Fibroblast of lung (primary cell): ENCODE measurements at regions not wholly inside any gene's neighbourhood (a gene's known extent, or its start where the extent isn't known, plus 50 kb on each side); places are given as distances from the start of the nearest gene placed in this dataset.

Source experiments
- DNase-seq, 2 donors: peaks; one replicate each; pipeline versions ENCODE4 v3.0.0 to v3.0.0-alpha.2; 2010; ENCODE audit warnings: low read depth in 2 of 2
- H2AFZ ChIP-seq: 2 replicates; pipeline ENCODE4 v1.5.1; 2012; ENCODE audit warnings: low read length, control low read depth, inconsistent platforms
- H3K27ac ChIP-seq: 2 replicates; pipeline ENCODE4 v1.5.1; 2011; ENCODE audit warnings: low read length, control low read depth; ENCODE audit not compliant: insufficient read depth
- H3K27me3 ChIP-seq: 2 replicates; pipeline ENCODE4 v1.5.1; 2011; ENCODE audit warnings: mild to moderate bottlenecking, low read length; ENCODE audit not compliant: control insufficient read depth, insufficient read depth
- H3K36me3 ChIP-seq: 2 replicates; pipeline ENCODE4 v1.5.1; 2011; ENCODE audit warnings: low read length; ENCODE audit not compliant: control insufficient read depth, insufficient read depth
- H3K4me1 ChIP-seq: 2 replicates; pipeline ENCODE4 v1.5.1; 2011; ENCODE audit warnings: low read length; ENCODE audit not compliant: control insufficient read depth, insufficient read depth; ENCODE audit errors: extremely low read depth
- H3K4me2 ChIP-seq: 2 replicates; pipeline ENCODE4 v1.5.1; 2011; ENCODE audit warnings: low read length, control low read depth; ENCODE audit not compliant: insufficient read depth; ENCODE audit errors: extremely low read depth
- H3K4me3 ChIP-seq, 4 experiments: fragments of 200-600 bp in 1 of 4; sonication (generic) in 1 of 4; replicated peaks in 1 of 4; 2 replicates each; pipeline ENCODE4 v1.5.1; 2011 to 2016; ENCODE audit warnings: low read length in 4 of 4, low read depth in 3 of 4, mild to moderate bottlenecking in 3 of 4, control low read depth in 2 of 4, inconsistent platforms in 1 of 4, mixed read lengths in 1 of 4; ENCODE audit not compliant: insufficient read depth in 1 of 4; ENCODE audit errors: control extremely low read depth in 1 of 4
- H3K79me2 ChIP-seq: 2 replicates; pipeline ENCODE4 v1.5.1; 2012; ENCODE audit warnings: mild to moderate bottlenecking, low read length, inconsistent platforms; ENCODE audit not compliant: control insufficient read depth, insufficient read depth
- H3K9ac ChIP-seq: 2 replicates; pipeline ENCODE4 v1.5.1; 2011; ENCODE audit warnings: mild to moderate bottlenecking, low read length, control low read depth; ENCODE audit not compliant: insufficient read depth
- H3K9me3 ChIP-seq: 2 replicates; pipeline ENCODE4 v1.5.1; 2012; ENCODE audit warnings: low read depth, low read length; ENCODE audit not compliant: control insufficient read depth, insufficient read depth
- H4K20me1 ChIP-seq: 2 replicates; pipeline ENCODE4 v1.5.1; 2011; ENCODE audit warnings: low read length; ENCODE audit not compliant: control insufficient read depth, insufficient read depth; ENCODE audit errors: extremely low read depth
- EZH2 ChIP-seq: IDR thresholded peaks from 2 replicates; pipeline ENCODE4 v1.5.1; 2012; ENCODE audit warnings: low read length, control low read depth, mild to moderate bottlenecking; ENCODE audit errors: missing control alignments
- TF ChIP-seq, protein P1 (sequence below), 2 donors: IDR thresholded peaks in 1 of 2; conservative IDR thresholded peaks in 1 of 2; 1 replicate in 1 of 2; 2 replicates in 1 of 2; pipeline ENCODE4 v1.5.1; 2011 to 2012; ENCODE audit warnings: low read length in 2 of 2, control low read depth in 1 of 2, inconsistent platforms in 1 of 2, low read depth in 1 of 2, mild to moderate bottlenecking in 1 of 2

GRCh38 chr6:152811785-152812184, 61.2 kb downstream of the VIP start:
- Histone ChIP-seq H3K4me3 (no peak overlapping the region), H3K9ac (no peak overlapping the region), H3K27ac (no peak overlapping the region), H3K4me1 (no peaks in the 10 kb centered on the region), H3K4me2 (no peak overlapping the region), H3K27me3 (no peaks in the 10 kb centered on the region), H4K20me1 (no peaks in the 10 kb centered on the region), H3K9me3 (no peaks in the 10 kb centered on the region), H3K36me3 (no peaks in the 10 kb centered on the region), H3K79me2 (no peaks in the 10 kb centered on the region), H2AFZ (no peak overlapping the region)
- DNase-seq: no peak
- TF ChIP-seq EZH2: no peak
- TF ChIP-seq, protein P1, sequence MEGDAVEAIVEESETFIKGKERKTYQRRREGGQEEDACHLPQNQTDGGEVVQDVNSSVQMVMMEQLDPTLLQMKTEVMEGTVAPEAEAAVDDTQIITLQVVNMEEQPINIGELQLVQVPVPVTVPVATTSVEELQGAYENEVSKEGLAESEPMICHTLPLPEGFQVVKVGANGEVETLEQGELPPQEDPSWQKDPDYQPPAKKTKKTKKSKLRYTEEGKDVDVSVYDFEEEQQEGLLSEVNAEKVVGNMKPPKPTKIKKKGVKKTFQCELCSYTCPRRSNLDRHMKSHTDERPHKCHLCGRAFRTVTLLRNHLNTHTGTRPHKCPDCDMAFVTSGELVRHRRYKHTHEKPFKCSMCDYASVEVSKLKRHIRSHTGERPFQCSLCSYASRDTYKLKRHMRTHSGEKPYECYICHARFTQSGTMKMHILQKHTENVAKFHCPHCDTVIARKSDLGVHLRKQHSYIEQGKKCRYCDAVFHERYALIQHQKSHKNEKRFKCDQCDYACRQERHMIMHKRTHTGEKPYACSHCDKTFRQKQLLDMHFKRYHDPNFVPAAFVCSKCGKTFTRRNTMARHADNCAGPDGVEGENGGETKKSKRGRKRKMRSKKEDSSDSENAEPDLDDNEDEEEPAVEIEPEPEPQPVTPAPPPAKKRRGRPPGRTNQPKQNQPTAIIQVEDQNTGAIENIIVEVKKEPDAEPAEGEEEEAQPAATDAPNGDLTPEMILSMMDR (conservative IDR thresholded peaks at IDR 0.05 in 1 of 2, IDR thresholded peaks at IDR 0.05 in 1 of 2; ENCODE audit: low read depth in 1 of 2, low read length in 2 of 2): no peak

DNA sequence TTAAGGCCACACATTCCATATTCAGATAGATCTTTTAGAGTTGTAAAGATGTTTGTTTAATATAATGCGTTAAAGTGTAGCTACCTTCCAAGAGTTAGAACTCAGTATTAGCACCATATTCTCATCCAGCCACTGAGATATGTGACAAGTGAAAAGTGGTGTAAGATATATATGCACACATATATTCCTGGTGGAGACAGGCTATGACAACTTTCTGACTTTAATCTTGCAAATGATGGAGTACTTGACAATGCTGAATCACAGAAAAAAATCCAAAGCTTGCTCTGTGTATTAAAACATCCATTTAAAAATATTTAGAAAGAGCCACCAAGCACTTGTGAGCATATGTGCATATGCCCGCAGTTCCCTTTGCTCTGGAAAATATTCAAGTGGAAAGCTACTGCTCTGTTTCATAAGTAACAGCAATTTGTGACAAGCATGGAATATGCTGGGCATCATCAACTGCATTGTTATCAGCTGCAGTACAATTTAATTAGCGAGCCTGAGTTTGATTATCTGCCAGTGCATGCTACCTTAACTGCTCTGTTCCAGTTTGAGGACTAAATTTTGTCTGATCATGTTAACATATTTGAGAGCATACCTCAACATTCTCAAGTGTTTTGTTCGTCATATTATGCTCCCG, 64.8 kb downstream of the VIP start:
- no peak overlapping the region for H3K27ac ChIP-seq
- no peaks in the 10 kb centered on the region for H4K20me1 ChIP-seq
- H3K4me2 ChIP-seq: no peak overlapping the region
- H3K4me1 ChIP-seq: no peaks in the 10 kb centered on the region
- H3K79me2 ChIP-seq: no peaks in the 10 kb centered on the region
- TF ChIP-seq, protein P1 (conservative IDR thresholded peaks at IDR 0.05 in 1 of 2, IDR thresholded peaks at IDR 0.05 in 1 of 2; ENCODE audit: low read depth in 1 of 2, low read length in 2 of 2): no peak
- no peak for TF ChIP-seq EZH2
- no peak overlapping the region for H2AFZ ChIP-seq
- H3K36me3 ChIP-seq: no peaks in the 10 kb centered on the region
- no peak overlapping the region for H3K9ac ChIP-seq
- no peak overlapping the region for H3K4me3 ChIP-seq
- no peaks in the 10 kb centered on the region for H3K27me3 ChIP-seq
- H3K9me3 ChIP-seq: no peaks in the 10 kb centered on the region
- DNase-seq: no peak

DNA sequence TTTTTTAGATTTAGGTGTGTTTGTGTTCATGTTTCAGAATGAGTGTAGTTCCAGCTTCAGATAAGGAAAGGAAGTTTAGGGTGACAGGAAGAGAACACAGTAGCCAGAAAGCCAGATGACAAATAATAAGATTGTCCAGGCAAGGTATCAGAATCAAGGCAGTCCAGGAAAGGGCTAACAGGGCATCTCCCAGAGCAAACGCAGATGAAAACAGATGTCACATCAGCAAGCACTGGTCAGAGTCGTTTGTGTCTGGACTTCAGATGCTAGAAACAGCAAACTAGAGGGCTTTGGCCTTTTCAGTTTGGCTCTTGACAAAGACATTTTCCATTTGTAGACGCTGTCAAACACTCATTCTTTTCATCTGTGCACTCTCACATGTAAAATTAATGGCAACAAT, 65.5 kb downstream of the VIP start:
- no peak for DNase-seq
- Histone ChIP-seq H3K4me1 (no peaks in the 10 kb centered on the region), H3K27me3 (no peaks in the 10 kb centered on the region), H4K20me1 (no peaks in the 10 kb centered on the region), H3K4me2 (no peak overlapping the region), H3K4me3 (no peak overlapping the region), H2AFZ (no peak overlapping the region), H3K36me3 (no peaks in the 10 kb centered on the region), H3K27ac (no peak overlapping the region), H3K79me2 (no peaks in the 10 kb centered on the region), H3K9ac (no peak overlapping the region), H3K9me3 (no peaks in the 10 kb centered on the region)
- TF ChIP-seq, protein P1 (conservative IDR thresholded peaks at IDR 0.05 in 1 of 2, IDR thresholded peaks at IDR 0.05 in 1 of 2; ENCODE audit: low read depth in 1 of 2, low read length in 2 of 2): no peak
- no peak for TF ChIP-seq EZH2
